GM20000 (cell line): ENCODE measurements at regions not wholly inside any gene's neighbourhood (a gene's known extent, or its start where the extent isn't known, plus 50 kb on each side); places are given as distances from the start of the nearest gene placed in this dataset.

Experiments
- DNase-seq: peaks from one replicate; pipeline ENCODE4 v3.0.0; 2012; ENCODE audit warnings: low spot score
- TF ChIP-seq, protein P1 (sequence below): IDR thresholded peaks from 2 replicates; pipeline ENCODE4 v1.5.1; 2012; ENCODE audit warnings: mild to moderate bottlenecking, control low read depth; ENCODE audit errors: extremely low read depth, missing control alignments

DNA sequence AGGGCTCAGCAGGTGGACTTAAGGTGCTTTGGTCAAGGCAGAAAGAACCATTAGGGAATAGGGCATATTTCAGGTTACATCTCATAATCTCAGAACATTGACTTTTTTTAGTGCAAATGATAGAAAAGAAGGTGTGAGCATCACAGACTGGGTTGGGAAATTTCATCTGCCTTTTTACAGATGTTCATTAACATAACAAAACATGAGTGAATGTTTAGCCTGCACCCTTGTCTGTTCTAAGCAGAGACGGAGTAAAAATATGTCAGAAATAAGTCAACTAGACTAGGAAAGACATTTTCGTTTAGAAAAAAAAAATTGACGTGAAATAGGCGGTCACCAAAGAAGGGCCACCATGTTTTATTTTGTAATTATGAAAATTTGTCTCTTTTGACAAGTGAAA is 127.5 kb upstream of the CDH13 start:
- TF ChIP-seq, protein P1, sequence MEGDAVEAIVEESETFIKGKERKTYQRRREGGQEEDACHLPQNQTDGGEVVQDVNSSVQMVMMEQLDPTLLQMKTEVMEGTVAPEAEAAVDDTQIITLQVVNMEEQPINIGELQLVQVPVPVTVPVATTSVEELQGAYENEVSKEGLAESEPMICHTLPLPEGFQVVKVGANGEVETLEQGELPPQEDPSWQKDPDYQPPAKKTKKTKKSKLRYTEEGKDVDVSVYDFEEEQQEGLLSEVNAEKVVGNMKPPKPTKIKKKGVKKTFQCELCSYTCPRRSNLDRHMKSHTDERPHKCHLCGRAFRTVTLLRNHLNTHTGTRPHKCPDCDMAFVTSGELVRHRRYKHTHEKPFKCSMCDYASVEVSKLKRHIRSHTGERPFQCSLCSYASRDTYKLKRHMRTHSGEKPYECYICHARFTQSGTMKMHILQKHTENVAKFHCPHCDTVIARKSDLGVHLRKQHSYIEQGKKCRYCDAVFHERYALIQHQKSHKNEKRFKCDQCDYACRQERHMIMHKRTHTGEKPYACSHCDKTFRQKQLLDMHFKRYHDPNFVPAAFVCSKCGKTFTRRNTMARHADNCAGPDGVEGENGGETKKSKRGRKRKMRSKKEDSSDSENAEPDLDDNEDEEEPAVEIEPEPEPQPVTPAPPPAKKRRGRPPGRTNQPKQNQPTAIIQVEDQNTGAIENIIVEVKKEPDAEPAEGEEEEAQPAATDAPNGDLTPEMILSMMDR = no peak
- no peak for DNase-seq

DNA sequence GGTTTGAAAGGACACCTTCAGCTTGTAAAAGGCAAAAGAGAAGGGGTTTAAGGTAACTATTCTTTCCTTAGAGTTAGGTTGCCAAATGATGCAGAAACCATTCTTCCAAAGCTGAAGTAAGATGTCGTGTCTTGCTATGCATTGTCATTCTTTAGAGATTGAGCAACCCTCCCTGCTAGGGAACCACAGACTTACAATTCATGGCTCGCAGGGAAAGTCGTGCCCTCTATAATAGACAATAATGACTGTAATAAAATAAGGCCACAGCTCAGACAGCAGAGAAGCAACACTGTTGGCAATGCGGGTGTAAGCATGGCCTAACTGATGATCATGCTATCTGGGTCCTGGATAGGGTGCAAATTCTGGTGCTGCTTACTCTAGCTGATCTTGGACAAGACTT is 129.6 kb upstream of the CDH13 start:
- TF ChIP-seq, protein P1 = no peak
- no peak for DNase-seq

DNA sequence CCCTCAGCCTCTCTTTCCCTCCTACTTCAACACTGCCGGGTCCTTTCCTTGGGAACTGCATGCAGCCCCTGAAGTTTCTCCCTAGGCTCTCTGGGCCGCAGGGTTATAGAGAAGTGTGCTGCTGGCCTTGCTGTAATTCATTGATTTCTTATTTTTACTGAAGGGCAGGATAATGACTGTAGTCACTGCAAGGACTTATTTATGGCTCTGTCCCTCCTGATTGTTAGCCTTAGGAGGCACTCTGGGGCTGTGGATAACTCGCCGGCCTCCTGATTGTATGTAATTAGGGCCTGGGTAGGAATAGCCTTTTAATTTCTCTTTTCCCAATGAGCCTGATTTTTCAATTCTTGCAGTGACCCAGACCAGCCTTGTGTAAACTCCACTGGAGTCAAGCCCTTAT is 138.3 kb upstream of the CDH13 start:
- no peak for DNase-seq
- TF ChIP-seq, protein P1 = no peak

DNA sequence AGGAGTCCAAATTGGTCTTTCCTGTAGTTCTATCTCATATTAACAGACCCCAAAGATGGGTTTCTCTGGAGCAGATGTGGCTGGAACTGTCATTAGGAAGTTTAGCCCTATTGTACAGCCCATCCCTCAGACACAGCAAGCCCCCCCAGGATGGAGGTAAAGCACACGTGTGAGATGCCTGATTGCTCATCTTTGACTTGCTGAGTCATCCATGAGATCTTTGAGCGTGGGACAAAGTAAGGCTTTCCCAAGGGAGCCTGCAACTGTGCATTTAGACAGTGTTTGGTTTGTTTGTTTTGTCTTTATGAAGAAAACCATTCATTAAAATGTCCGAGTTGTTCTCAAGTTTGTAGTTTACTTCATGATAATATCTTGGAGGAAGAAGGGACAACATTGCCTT is 145.3 kb upstream of the CDH13 start:
- DNase-seq = no peak
- TF ChIP-seq, protein P1 = no peak

- TF ChIP-seq, protein P1 = no peak
- DNase-seq = no peak
Measured at GRCh38 chr16:82476786-82477185, 150.0 kb upstream of the CDH13 start.

- no peak for DNase-seq
- TF ChIP-seq, protein P1 = no peak
Measured at GRCh38 chr16:82470620-82471152, 156.1 kb upstream of the CDH13 start.

DNA sequence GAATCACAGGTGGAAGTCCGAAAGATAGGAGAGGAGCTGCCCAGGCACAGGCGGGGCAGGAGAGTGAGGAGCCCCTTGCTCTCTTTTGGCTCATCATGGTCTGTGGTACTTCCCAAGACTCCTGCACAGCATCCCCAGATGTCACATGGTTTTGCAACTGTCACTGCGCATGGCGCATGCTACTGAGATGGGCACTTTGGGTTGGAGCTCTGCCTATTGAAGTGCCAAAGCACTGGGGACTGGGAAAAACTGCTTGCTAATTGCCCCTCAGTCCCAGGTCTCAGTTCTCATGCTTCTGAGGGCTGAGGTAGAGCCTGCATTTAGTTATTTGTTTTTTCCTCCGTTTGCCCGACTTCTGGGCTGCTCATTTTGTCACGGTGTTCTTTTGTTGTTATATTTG is 156.8 kb upstream of the CDH13 start:
- no peak for DNase-seq

More for the DNA sequence above, 156.8 kb upstream of the CDH13 start:
- TF ChIP-seq, protein P1 = no peak
